Panc1 (cell line): ENCODE measurements at regions not wholly inside any gene's neighbourhood (a gene's known extent, or its start where the extent isn't known, plus 50 kb on each side); places are given as distances from the start of the nearest gene placed in this dataset.
A peak's percentile ranks its signal among the peaks of the same experiment; 100 is the strongest.

ENCODE experiments used
- CTCF ChIP-seq: fragments of 450-650 bp; IDR thresholded peaks from 2 replicates; pipeline ENCODE4 v1.5.1; 2017; ENCODE audit warnings: mild to moderate bottlenecking
- POLR2AphosphoS5 ChIP-seq: IDR thresholded peaks from 2 replicates; pipeline ENCODE4 v1.6.1; 2012; ENCODE audit warnings: mild to moderate bottlenecking, low read depth, low read length, moderate library complexity
- REST ChIP-seq, 2 experiments: IDR thresholded peaks; 2 replicates each; pipeline ENCODE4 v1.6.1; 2011 to 2012; ENCODE audit warnings: low read depth in 2 of 2, control low read depth in 1 of 2, low read length in 1 of 2, mild to moderate bottlenecking in 1 of 2, moderate library complexity in 1 of 2; ENCODE audit not compliant: insufficient read depth in 1 of 2
- SIN3A ChIP-seq: IDR thresholded peaks from 2 replicates; pipeline ENCODE4 v1.6.1; 2012; ENCODE audit warnings: low read depth, mild to moderate bottlenecking, low read length, moderate library complexity, borderline replicate concordance; ENCODE audit not compliant: insufficient read depth
- TCF7L2 ChIP-seq: IDR thresholded peaks from 2 replicates; pipeline ENCODE4 v1.6.1; 2011; ENCODE audit warnings: mild to moderate bottlenecking, low read depth, low read length, inconsistent platforms

GRCh38 chrX:25191403-25191802 is 175.6 kb upstream of the ARX start:
- TF ChIP-seq CTCF (peak; percentile 29), REST (IDR thresholded peaks at IDR 0.05; ENCODE audit: insufficient read depth in 1 of 2, low read depth in 2 of 2, low read length in 1 of 2) (no peak), POLR2AphosphoS5 (no peak), SIN3A (no peak), TCF7L2 (no peak)
